GM04503 (cell line): ENCODE measurements at regions not wholly inside any gene's neighbourhood (a gene's known extent, or its start where the extent isn't known, plus 50 kb on each side); places are given as distances from the start of the nearest gene placed in this dataset.

Experiments used
- DNase-seq: peaks from one replicate; pipeline ENCODE4 v3.0.0-alpha.2; 2012; ENCODE audit warnings: low read depth

DNA sequence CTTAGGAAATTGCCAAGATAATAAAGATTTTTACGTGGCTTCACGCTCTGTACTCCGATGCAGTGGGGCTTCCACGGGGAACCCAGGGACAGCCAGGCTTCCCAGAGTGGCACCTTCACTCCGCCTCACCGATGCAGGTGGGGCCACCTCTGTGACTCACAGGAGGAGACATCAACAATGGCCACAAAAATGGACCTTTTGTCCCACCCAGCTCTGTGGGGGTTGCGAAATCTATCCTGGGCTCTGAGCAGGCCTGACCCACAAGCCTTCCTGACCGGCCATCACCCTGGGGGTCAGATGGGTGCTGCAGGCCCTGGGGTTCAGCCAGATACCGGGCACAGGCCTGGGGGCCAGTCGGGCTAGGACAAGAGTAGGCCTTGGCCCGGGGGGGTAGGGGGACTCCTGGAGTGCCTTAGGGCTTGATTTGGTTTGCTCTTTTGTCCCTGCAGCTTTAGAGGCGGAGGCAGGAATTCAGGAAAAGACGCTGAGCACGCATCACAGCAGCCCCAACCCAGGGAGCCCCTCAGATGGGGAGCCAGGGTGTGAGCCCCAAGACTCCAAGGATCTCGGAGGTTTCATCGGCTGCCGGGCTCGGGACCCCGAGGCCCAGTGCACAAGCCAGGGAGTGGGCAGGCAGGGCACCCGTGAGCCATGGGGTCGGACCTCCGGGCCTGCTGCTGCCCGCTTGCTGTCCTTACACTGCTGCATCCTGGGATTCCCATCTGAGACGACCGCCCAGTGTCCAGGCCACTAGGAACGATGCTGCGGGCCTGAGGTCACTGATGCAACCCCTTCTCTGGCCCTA lies 136.5 kb upstream of the NKX1-1 start:
- no peak for DNase-seq

DNA sequence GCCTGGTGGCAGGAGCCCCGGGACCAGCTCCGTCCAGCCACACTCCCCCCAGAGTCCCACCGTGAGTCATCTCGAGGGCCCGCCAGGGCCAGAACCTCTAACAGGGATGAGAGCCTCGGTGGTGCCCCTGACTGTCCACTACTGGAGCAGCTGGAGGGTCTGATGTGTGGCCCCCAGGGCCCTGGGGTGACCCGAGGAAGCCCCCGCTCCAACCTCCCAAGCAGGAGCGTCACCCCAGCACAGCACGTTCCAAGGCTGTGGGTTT lies 135.9 kb upstream of the NKX1-1 start:
- no peak for DNase-seq

DNA sequence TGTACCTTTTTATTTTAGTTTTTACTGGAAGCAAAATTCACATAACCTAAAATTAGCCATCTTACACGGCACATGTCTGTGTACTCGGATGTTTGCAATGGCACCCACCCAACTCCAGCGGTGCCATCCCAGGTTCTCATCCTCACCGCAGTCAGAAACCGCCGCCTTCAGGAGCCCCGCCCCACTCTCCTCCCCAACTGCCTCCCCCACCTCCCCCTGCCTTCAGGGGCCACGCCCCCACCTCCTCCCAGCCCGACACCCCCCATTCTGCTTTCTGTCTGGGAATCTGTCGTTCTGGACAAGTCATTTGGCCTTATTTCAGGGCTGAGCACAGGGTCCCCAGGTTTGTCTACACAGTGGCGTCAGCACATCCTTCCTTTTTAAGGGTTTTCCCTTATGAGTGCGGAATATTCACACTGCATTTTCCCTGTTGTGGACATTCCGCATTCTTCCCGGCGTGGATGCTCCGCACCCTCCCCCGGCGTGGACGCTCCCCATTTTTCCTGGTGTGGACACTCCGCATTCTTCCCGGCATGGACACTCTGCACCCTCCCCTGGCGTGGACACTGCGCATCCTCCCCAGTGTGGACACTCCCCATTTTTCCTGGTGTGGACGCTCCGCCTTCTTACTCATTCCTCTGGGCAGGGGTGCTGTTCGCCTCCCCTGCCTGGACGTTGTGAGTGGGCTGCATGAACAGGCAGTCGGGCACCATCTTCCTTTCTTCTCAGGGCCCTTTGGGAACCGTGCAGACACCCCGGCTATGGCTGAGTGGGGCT lies 135.4 kb upstream of the NKX1-1 start:
- DNase-seq, result no peak

DNA sequence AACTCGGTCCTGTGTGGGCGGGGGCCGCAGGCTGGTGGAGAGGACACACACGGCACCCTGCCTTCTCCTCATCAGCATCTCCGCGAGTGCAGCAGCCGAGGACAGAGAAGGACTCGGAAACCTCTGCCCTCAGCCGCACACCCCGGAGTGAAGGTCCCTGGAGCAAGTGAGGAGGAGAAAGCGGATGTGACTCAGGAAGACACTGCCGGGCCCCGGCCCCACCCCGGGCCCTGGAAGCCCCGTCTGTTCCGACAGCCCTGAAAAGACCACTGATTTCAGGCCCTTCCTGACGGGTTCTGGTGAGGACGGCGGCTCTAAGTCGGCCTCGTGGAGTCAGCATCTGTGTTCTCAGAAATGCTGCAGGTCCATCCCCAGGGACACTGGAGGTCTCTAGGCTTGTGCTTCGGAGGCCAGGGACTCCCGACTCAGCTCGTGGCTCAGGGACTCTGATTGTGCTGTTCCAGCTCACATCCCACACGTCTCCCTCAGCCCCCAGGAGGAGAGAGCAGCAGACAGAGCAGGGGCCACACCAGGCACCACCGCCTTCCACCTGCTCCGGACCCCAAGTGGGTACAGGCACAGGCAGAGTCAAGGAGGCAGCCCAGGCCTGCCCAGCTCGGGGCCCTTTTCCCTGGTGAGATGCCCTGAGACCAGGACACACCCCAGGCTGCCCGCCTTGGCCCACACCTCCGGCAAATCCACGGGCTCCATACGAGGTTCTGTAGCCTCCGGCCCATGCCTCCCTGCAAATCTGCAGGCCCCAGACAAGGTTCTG lies 134.5 kb upstream of the NKX1-1 start:
- DNase-seq, result no peak

DNA sequence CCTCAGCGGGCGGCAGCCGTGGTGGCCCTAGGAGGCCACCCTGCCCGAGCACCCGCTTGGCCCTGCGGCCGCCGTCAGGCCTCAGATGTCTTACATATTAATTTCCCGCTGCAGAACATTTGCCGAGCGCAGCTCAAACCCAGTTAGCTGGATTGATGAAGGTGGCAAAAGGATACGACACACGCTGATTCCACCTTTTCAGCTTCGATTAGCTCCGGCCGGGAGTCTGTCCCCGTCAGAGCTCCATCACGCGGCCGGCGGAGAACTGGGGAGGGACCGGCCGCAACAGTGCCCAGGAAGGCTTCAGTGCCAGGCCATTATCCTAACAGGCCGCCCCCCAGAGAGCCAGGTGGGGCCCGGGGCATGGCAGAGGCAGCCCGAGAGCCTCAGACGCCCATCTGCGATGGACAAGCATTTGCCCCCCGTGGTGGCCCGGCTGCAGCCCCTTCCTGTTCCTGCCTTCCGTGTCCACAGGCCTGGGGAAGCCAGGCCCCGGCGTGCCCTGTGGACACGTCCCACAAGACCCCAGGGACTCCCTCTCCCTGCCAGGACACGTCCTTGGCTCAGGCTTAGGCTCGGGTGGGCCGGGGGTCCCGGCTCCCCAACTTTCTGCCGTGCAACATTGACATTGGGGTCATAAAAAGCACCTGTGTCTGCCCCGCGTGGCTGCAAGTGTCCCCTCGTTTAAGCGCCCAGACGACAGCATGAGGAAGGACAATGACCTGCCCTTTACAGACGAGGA lies 133.8 kb upstream of the NKX1-1 start:
- no peak for DNase-seq

DNA sequence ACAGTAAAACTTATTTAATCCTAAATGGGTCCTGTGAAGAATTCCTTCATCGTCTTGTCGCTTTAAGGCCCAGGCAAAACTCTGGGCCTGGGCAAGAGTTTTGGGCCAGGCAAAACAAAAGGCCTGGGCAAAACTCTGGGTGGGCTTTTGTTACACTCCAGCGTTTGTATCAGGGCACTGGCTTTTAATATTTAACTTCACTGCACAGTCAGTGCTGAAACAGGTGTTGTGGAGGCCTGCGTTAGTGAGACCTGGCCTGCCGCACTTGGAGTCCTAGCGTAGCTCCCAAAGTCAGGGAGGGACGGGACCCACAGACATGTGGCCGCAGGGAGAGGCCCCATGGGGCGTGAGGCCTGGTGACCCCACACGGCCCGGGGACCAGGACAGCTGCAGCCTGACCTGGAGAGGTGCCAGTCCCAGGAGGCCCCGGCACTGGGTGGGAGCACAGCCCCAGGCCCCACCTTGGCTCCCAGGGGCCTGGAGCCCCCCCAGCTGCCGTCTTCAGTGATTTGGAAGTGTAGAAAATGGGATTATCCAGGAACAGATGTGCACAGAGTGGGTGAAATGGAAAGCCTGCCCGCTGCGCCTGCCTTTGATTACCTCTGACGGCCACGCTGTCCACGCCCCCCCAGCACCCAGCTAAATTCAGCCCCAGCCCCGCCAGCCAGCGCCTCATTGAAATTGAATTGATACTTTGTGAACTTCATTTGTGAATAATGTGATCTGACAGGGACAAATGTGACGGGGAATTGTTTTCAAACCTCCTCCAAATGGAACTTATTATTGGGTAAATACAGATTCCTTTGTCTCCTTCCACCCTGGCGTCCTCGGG lies 132.9 kb upstream of the NKX1-1 start:
- DNase-seq, result no peak

DNA sequence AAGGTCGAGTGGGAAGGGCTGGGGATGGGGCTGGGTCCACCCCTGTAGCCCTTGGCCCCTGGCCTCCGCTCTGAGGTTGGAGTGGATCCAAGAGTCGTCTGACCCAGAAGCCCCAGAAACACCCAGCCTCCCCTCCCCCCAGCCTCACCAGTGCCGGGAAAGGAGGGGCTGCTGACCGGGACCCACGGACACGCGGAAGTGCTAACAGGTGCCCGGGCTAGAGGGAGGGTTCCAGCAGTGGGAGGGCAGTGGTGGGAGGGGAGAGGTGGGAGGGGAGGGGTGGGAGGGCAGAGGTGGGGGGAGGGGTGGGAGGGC lies 131.8 kb upstream of the NKX1-1 start:
- no peak for DNase-seq

DNA sequence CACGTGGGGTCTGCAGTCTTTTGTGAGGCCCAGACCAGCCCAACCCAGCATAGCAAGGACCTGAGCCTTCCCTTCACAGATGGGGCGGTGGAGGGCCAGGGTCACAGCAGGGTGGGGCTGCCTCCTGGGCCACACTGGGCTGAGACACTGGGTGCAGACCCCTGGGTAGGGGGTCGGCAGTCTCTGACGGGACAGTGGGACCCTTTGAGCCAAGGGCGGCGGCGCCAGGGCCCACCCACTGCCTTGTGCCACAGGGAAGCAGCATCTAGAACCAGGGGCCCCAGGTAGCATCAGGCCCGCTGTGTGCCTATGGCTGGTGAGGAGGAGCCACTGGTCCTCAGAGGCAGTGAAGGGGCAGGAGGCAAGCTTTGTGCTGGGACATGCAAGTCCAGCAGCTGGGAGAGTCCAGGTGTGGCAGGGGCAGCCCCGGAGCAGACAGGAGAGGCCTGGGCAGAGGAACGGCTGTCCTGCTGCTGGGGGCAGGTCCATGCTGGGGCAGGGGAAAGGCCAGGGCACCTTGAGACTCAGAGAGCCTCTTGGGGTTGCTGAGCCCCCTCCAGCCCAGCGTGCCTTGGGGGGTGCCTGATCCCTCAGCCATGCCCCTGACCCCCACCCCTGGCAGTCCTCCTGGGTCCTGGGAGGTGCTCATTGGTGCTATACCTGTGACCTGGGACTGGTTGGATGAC lies 131.3 kb upstream of the NKX1-1 start:
- DNase-seq, result no peak

DNA sequence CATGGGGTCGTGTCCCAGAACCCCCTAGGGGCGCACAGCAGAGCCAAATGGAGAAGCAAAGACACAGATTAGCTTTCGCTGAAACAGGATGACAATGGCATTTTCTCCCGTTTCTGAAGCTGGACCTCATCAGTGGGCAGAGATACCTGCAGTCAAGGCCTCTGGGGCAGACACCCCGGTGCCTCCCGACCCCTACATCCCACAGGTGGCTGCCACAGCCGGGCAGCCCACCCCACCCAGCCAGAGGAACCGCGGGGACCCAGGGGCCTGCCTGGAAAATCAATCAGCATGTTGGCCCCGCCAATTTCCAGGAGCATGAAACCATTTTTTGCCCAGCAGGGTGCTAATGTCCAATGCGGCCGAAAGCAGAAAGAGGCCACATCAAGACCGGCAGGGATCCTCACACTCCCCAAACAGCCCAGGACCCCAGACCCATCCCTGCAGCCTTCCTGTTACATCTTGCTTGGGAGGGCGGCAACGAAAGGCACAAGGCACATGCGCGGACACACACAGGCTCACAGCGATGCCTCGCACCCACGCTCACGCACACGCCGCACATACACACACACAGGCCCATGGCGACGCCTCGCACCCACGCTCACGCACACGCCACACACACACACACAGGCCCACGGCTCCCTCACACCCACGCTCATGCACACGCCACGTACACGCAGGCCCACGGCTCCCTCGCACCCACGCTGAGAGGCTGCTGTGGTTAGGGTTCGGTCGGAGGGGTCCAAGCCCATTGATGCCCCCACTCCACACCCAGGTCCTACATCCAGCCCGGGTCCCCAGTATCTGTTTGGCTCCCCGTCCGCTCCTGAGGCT lies 130.6 kb upstream of the NKX1-1 start:
- no peak for DNase-seq

DNA sequence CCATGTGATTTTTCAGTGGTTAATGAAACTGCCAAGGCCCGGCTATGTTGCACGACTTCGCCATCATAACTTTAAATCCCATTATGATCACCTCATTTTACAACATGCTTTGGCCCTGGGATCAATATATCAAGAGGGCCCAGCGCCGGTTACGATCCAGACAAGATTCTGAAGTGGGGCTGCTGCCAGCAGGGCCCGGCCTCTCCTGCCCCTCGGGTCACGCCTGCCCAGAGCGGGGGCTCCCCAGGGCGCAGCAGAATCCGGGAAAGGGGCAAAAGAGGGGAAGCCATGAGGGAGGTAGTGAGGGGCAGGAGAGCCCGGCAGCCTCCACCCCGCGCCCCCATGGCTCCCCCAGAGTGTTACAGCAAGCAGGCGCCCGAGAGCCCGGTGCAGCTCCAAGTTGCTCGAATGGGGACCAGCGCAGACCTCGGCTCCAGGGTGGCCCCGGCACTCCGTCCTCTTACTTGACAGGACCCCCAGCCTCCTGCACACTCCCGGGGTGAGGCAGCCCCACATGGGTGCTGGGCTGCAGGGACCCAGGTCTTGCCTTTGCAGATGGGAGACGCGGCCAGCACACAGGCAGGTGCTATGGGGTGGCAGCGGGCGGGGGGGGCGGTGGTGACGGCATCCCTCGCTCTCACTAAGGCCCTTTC lies 129.8 kb upstream of the NKX1-1 start:
- no peak for DNase-seq

DNA sequence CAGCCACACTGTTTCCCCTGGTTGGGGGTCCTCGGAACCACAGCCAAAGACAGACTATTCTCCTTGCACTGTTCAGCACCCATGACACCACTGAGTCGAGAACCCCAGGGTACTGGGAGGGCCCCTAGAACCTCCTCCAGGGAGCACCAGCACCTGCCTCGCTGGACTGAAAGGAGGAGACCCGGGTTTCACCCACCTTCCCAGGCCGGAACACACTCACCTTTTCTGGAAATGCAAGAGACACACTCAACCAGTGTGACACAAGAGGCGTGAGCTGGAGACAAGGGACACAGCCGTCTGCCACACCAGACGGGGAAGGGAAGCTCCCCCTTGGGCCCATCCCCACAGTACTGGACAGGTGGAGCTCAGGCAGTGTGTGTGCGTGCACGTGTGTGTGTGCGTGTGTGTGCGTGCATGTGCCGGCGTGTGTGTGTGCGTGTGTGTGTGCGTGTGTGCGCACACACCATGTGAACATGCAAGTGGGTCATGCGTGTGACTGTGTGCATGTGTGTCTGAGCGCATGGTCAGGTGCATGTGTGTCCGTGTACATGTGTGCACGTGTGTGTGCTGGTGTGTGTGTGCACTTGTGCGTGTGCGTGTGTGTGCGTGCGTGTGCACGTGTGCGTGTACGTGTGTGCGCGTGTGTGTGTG lies 128.8 kb upstream of the NKX1-1 start:
- DNase-seq, result no peak

DNA sequence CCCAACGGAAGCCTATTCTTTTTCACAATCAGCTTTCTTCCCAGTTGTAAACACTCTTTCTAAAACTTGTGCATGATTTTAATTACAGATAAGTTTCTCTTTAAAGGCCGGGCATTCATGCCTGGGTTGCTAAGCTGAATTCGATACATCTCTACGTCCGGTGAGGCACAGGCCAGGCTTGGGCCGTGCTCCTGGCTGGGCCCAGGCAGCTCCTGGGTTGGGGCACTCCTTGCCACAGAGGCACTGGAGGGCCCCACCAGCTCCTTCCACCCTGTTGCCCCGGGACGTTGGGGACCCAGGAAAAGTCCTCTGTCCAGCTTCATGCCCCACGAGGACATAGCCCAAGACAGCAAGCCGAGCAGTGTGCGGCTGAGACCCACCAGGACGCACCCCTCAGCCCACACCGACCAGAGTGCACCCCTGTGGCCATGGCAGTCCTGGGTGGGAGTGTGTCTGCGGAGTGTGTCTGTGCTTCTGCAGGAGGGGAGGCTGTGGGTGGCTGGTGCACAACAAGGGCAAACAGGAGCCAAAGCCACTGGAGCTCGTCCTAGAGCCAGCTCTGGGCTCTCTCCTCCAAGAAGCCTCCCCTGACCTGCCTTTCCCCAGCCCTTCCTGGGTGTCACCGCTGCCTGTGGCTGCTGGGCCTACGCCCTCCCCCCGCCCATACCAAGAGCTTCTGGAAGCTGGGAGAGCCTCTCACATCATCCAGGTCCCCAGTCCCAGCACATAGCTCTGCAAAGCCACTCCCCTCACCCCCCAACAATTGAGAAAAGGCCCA lies 128.0 kb upstream of the NKX1-1 start:
- DNase-seq, result no peak

DNA sequence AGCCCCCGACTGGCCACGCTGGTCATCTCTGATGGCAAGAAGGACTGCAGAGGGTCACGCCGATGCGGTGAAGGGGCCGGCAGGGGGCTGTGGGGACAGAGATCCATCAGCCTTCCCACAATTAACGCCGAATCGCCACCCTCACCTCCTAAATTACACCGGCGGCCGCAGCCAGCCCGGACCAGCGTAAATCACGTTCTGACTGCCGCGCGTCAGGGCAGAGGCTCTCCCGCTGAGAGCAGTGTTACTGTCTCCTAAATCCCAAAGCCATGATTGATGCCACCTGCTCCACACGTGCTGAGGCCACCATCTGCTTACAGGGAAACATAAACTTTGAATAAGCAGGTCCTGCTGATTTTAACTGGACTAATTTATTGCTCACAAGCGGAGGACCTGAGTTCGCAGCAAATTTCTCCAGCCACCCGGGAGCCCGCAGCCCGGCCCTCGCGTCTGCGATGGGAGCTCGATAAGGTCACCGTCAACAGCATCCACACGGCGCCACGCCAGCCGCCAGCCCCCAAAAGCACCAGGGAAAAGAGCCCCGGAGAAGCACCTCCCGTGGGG lies 127.3 kb upstream of the NKX1-1 start:
- DNase-seq, result no peak

DNA sequence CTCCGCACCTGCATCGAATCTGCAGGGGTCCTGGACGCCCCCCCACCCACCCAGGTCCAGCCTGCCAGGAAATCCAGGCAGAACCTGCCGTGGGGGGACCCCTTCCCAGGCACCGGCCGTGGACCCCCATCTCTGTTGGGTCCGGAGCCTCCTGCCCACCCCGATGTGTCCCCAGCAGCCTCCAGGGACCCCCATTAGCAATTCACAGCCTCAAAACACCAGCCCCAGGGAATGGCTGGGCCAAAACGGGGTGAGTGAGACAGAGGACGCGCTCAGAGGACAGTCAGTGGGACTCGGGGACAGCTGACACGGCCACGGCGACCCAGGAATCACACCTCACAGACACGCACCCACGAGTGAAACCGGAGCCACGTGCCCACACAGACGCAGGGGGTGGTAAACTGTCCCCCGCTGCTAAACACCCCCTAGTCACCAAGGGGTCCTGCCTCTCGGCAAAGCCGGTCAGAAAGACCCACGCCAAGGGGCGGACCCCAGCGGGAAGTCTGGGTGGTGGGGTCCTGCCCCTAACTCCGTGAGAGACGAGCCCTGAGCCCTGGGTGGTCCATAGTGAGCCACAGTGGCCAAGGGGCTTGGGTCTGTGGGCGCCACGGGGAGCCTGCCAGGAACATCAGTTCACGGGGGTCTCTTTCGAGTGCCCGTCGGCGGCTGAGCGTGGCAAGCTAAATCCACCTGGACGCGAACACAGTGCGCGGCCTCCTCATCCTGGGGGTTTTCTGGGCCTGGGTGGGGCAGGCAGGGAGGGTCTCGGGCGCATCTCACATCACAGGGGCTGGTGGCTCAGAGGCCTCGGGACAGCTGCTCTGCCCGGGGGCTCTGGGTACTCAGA lies 126.5 kb upstream of the NKX1-1 start:
- DNase-seq, result no peak

DNA sequence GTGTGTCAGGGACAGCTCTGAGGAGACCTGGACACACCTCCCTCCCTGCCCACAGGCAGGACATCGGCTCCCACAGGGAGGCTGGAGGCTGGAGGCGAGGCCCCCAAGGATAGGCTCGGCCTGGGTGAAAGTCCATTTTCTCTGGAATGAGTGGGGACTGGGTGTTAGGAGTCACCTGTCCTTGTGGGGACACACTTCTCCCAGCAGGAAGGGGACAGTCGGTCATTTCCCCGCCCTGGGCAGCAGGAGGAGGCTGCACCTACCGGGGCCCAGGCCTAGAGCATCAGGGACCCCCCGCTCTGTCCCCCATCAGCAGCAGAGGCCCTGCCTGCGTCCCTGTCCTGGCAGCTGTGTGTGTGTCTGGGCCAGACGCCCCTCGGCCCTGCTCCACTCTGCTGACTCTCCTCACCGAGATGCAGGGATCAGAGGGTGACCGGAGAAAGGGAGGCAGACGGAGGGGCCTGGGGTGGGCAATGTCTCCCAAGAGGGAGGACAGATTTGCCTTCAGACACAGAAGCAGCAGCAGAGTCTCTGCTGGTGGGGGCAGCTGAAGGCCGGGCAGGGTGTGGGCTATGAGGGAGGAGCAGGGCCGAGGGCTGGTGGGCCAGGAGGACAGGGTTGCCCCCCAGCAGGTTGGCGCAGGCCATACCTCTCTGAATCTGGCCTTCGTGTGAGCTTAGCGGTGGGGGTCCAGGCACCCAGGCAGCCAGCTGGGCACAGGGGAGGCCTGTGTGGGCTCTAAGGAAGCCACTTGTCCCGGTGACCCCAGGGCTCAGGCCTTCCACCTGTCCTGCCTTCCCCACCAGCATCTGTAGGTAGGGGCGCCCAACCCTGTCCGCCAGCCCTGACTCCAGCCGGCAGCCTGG lies 125.7 kb upstream of the NKX1-1 start:
- DNase-seq, result no peak

DNA sequence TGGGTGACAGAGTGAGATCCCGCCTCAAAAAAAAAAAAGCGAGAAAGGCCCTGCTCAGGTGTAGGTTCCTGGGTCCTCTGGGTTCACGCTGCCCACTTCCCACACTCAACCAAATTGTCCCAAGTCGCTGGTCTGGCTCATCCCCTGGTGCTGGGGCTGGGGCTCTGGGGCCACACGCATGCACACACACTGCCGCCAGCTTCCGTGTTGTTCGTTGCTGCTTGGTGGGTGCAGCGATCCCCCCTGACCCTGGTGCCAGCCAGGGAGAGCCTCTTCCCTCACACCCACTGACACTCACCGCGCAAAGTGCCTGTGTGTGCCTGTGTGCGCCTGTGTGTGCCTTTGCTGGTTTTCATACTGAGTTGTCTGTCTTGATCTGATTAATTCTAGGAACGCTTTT lies 124.1 kb upstream of the NKX1-1 start:
- no peak for DNase-seq
